ENCODE measurements at regions not wholly inside any gene's neighbourhood (a gene's known extent, or its start where the extent isn't known, plus 50 kb on each side); places are given as distances from the start of the nearest gene placed in this dataset.

DNA sequence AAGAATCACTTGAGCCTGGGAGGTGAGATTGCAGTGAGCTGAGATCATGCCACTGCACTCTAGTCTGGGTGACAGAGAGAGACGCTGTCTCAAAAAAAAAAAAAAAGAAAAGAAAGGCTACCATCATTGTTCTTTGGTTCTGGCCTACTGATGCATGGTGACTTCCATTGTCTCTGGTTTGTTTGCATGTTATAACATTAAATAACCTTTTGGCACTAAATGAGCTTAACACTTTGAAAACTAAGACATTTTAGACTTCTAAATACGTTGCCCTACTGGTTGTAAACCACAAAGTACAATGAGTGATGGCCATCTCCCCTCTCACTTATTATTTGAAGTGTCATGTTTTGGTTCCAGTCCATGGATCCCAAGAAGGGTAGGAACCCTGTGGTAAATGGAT, 152.9 kb upstream of the CPM start:
- TF ChIP-seq, protein P1, sequence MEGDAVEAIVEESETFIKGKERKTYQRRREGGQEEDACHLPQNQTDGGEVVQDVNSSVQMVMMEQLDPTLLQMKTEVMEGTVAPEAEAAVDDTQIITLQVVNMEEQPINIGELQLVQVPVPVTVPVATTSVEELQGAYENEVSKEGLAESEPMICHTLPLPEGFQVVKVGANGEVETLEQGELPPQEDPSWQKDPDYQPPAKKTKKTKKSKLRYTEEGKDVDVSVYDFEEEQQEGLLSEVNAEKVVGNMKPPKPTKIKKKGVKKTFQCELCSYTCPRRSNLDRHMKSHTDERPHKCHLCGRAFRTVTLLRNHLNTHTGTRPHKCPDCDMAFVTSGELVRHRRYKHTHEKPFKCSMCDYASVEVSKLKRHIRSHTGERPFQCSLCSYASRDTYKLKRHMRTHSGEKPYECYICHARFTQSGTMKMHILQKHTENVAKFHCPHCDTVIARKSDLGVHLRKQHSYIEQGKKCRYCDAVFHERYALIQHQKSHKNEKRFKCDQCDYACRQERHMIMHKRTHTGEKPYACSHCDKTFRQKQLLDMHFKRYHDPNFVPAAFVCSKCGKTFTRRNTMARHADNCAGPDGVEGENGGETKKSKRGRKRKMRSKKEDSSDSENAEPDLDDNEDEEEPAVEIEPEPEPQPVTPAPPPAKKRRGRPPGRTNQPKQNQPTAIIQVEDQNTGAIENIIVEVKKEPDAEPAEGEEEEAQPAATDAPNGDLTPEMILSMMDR (IDR thresholded peaks at IDR 0.05; ENCODE audit: low read depth, low read length) = no peak
- TF ChIP-seq MAX (IDR thresholded peaks at IDR 0.05; ENCODE audit: low read depth, low read length) (no peak), MYC (IDR thresholded peaks at IDR 0.05; ENCODE audit: low read depth, low read length) (no peak), POLR2A (IDR thresholded peaks at IDR 0.05; ENCODE audit: extremely low read depth, insufficient read length) (no peak)
- DNase-seq (ENCODE audit: low read depth) = no peak
- no peak overlapping the region for H3K4me3 ChIP-seq (ENCODE audit: low read depth, low read length)

DNA sequence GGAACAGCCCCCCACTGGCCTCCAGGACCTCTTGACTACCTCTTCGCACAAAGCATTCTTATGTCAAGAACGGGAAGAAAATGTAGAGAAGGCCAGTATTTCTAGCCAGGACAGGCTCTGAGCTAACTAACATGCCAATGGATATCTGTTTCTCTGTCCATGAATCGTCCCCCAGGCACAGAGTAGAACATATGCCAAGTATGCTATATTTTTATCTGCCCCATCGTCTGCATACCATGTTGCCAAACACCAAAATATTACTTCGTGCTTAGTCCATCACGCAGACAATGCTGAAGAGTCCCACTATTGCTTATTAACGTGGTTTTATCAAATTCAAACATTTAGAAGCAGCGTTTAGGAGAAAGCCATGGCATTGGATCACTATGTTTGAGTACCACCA, 151.4 kb upstream of the CPSF6 start:
- TF ChIP-seq MYC (IDR thresholded peaks at IDR 0.05; ENCODE audit: low read depth, low read length) (no peak), POLR2A (IDR thresholded peaks at IDR 0.05; ENCODE audit: extremely low read depth, insufficient read length) (no peak), MAX (IDR thresholded peaks at IDR 0.05; ENCODE audit: low read depth, low read length) (no peak)
- TF ChIP-seq, protein P1 (IDR thresholded peaks at IDR 0.05; ENCODE audit: low read depth, low read length) = no peak
- DNase-seq (ENCODE audit: low read depth) = no peak
- H3K4me3 ChIP-seq (ENCODE audit: low read depth, low read length) = no peak overlapping the region

GRCh38 chr12:69090722-69091121, 148.6 kb upstream of the CPSF6 start:
- TF ChIP-seq MYC (IDR thresholded peaks at IDR 0.05; ENCODE audit: low read depth, low read length) (no peak), MAX (IDR thresholded peaks at IDR 0.05; ENCODE audit: low read depth, low read length) (no peak), POLR2A (IDR thresholded peaks at IDR 0.05; ENCODE audit: extremely low read depth, insufficient read length) (no peak)
- TF ChIP-seq, protein P1 (IDR thresholded peaks at IDR 0.05; ENCODE audit: low read depth, low read length) = no peak
- no peak overlapping the region for H3K4me3 ChIP-seq (ENCODE audit: low read depth, low read length)
- DNase-seq (ENCODE audit: low read depth) = no peak

GRCh38 chr12:69091442-69092017, 147.8 kb upstream of the CPSF6 start:
- TF ChIP-seq MYC (IDR thresholded peaks at IDR 0.05; ENCODE audit: low read depth, low read length) (no peak), MAX (IDR thresholded peaks at IDR 0.05; ENCODE audit: low read depth, low read length) (no peak), POLR2A (IDR thresholded peaks at IDR 0.05; ENCODE audit: extremely low read depth, insufficient read length) (no peak)
- TF ChIP-seq, protein P1 (IDR thresholded peaks at IDR 0.05; ENCODE audit: low read depth, low read length) = no peak
- DNase-seq (ENCODE audit: low read depth) = no peak
- no peak overlapping the region for H3K4me3 ChIP-seq (ENCODE audit: low read depth, low read length)

GRCh38 chr12:69092137-69092536, 147.2 kb upstream of the CPSF6 start:
- TF ChIP-seq, protein P1 (IDR thresholded peaks at IDR 0.05; ENCODE audit: low read depth, low read length) = no peak
- TF ChIP-seq POLR2A (IDR thresholded peaks at IDR 0.05; ENCODE audit: extremely low read depth, insufficient read length) = no peak
- TF ChIP-seq MYC (IDR thresholded peaks at IDR 0.05; ENCODE audit: low read depth, low read length) = no peak
- TF ChIP-seq MAX (IDR thresholded peaks at IDR 0.05; ENCODE audit: low read depth, low read length) = no peak
- DNase-seq (ENCODE audit: low read depth) = no peak
- H3K4me3 ChIP-seq (ENCODE audit: low read depth, low read length) = no peak overlapping the region
